Peyer's patch (tissue), 4 donors: ENCODE measurements at regions not wholly inside any gene's neighbourhood (a gene's known extent, or its start where the extent isn't known, plus 50 kb on each side); places are given as distances from the start of the nearest gene placed in this dataset.
A peak's percentile ranks its signal among the peaks of the same experiment; 100 is the strongest.

Source experiments
- DNase-seq, 3 donors: peaks; one replicate each; pipeline ENCODE4 v3.0.0-alpha.2; 2017 to 2019
- H3K27ac ChIP-seq, 4 donors: fragments of 200-600 bp; sonication (generic); one replicate each; pipeline ENCODE4 v1.5.1; 2016 to 2019
- H3K27me3 ChIP-seq, 2 donors: fragments of 200-600 bp; sonication (generic); one replicate each; pipeline ENCODE4 v1.5.1; 2019
- H3K36me3 ChIP-seq, 3 donors: fragments of 200-600 bp; sonication (generic); one replicate each; pipeline ENCODE4 v1.5.1; 2016 to 2019
- H3K4me1 ChIP-seq, 4 donors: fragments of 200-600 bp; sonication (generic); one replicate each; pipeline ENCODE4 v1.5.1; 2016 to 2019
- H3K4me3 ChIP-seq, 4 donors: fragments of 200-600 bp; sonication (generic); 1 replicate in 3 of 4; 2 replicates in 1 of 4; pipeline ENCODE4 v1.5.1; 2016 to 2019; ENCODE audit warnings: mild to moderate bottlenecking in 1 of 4
- H3K9me3 ChIP-seq, 4 donors: fragments of 200-600 bp; sonication (generic); one replicate each; pipeline ENCODE4 v1.5.1; 2016 to 2019; ENCODE audit warnings: mild to moderate bottlenecking in 1 of 4
- CTCF ChIP-seq, 6 experiments: fragments of 450-650 bp in 4 of 6; fragments of 200-600 bp in 2 of 6; sonication (generic) in 1 of 6; IDR thresholded peaks; one replicate each; pipeline ENCODE4 v1.5.1; 2017 to 2019; ENCODE audit warnings: antibody characterized with exemption in 6 of 6, mild to moderate bottlenecking in 3 of 6, moderate library complexity in 1 of 6
- POLR2A ChIP-seq, 2 donors: fragments of 450-650 bp; IDR thresholded peaks; one replicate each; pipeline ENCODE4 v1.5.1; 2017; ENCODE audit warnings: antibody characterized with exemption in 2 of 2, mild to moderate bottlenecking in 2 of 2, moderate library complexity in 2 of 2

- no peaks in the 10 kb centered on the region for H3K27me3 ChIP-seq
- peak overlapping the region in 1 of 4 donors; percentile 13 for H3K4me3 ChIP-seq
- peak overlapping the region in 3 of 4 donors; percentile 74 to 96 (median 87) for H3K27ac ChIP-seq
- no peaks in the 10 kb centered on the region for H3K36me3 ChIP-seq
- TF ChIP-seq CTCF (IDR thresholded peaks at IDR 0.05) (no peak), POLR2A (IDR thresholded peaks at IDR 0.05) (no peak)
- peaks cover 0 to 32% (median 0%) of the 10 kb centered on the region in 4 donors for H3K4me1 ChIP-seq
- no peaks in the 10 kb centered on the region for H3K9me3 ChIP-seq
- DNase-seq: no peak
These were observed 125.6 kb upstream of the GATA6 start for GRCh38 chr18:22043837-22044236.

DNA sequence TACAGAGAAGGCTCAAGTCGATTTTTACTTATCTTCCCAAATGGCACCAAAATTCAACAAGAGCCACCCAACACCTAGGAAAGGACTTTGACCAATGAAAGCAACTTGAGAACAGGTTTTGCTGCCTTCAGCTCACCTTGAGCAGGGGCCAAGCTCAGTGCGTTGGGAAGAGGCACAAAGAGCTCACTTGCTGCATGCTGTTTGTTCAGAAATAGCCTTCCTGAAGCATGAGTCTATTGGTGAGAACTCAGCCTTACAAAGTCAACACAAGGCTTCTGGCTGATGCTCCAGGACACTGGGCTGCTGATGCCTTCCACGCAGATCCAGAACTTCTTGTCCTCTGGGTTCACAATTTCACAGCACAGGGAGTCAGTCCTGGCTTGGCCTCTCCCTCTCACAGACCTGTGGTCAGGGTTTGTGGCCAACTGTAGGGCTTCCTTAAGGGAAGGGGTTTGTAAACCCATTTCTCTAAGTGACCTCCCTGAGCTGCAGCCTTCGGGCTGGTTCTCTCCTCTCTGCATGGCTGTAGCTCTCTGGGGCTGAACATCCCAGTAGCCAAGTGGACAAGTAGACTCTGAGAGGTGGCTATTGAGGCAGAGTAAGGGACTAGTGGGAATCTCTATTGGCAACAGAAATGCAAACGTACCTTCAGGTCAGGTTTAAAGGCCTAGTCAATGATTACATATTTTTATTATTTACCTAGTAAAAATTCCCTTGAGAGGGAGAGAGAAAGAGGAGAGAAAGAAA lies 124.7 kb upstream of the GATA6 start:
- peak overlapping the region in 1 of 4 donors; percentile 13 for H3K4me3 ChIP-seq
- no peak for TF ChIP-seq CTCF (IDR thresholded peaks at IDR 0.05)
- TF ChIP-seq POLR2A (IDR thresholded peaks at IDR 0.05): no peak
- no peaks in the 10 kb centered on the region for H3K9me3 ChIP-seq
- H3K27me3 ChIP-seq: no peaks in the 10 kb centered on the region
- peak overlapping the region in 3 of 4 donors; percentile 74 to 96 (median 87) for H3K27ac ChIP-seq
- H3K36me3 ChIP-seq: no peaks in the 10 kb centered on the region
- DNase-seq: peak in 2 of 3 donors; percentile 64 to 71
- peaks cover 0 to 31% (median 0%) of the 10 kb centered on the region in 4 donors for H3K4me1 ChIP-seq

DNA sequence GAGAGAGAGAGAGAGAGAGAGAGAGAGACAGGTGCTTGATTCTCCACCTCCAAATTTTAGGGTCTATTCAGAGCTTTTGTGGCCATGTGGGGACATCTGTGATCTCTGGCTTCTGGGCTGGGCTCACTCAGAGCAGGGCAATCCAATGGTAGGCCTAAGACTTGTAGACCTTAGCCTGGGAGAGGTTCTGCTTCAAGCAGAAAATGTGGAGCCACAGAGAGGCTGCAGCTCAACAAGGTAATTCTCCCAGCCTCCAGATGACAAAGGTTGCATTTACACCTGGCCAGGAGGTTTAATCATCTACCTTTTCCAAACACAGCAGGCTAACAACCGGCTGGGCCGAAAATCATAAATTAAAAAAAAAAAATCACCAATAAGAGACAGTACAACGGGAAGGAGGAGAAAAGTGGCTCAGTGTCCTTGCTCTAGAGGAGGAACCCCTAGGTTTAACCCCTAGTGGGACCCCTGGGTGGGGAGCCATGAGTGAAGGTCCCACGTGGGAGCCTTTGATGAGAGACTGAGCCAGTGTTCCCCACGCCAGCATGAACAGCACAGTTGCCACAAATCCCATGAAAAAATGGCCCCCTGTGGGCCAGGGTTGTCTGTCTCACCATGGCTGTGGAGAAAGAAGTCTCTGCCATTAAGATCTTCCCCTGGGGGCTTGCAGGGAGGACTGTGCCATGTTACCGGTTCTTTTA lies 124.0 kb upstream of the GATA6 start:
- H3K27ac ChIP-seq: peak overlapping the region in 3 of 4 donors; percentile 74 to 96 (median 87)
- no peak overlapping the region for H3K4me3 ChIP-seq
- no peaks in the 10 kb centered on the region for H3K9me3 ChIP-seq
- H3K4me1 ChIP-seq: peaks cover 0 to 27% (median 0%) of the 10 kb centered on the region in 4 donors
- H3K36me3 ChIP-seq: no peaks in the 10 kb centered on the region
- H3K27me3 ChIP-seq: no peaks in the 10 kb centered on the region
- TF ChIP-seq POLR2A (IDR thresholded peaks at IDR 0.05): peak in 1 of 2 donors; percentile 43
- TF ChIP-seq CTCF (IDR thresholded peaks at IDR 0.05): peak in 2 of 6 experiments; percentile 8 to 22
- peak in 2 of 3 donors; percentile 65 to 78 for DNase-seq

DNA sequence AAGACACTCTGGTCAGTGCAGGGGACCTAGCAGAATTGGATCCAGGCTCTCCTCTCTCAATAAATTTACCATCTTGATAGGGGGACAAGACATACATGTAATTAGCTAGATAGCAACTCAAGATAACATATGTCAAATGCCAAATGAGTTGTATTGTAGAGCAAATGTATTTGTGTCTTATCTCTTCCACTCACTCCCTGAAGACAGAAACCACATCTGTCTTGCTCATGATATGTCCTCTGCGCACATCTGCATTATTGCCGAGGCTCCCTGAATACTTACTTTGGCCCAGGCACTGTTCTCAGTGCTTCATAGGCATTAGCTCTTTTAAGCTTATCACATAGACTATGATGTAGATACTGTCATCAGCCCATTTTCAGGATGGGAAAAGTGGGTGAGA lies 122.9 kb upstream of the GATA6 start:
- Histone ChIP-seq H3K9me3 (no peaks in the 10 kb centered on the region), H3K4me3 (no peak overlapping the region), H3K4me1 (peaks cover 0 to 27% (median 0%) of the 10 kb centered on the region in 4 donors), H3K36me3 (no peaks in the 10 kb centered on the region), H3K27me3 (no peaks in the 10 kb centered on the region), H3K27ac (peak overlapping the region in 1 of 4 donors; percentile 96)
- DNase-seq: no peak
- TF ChIP-seq CTCF (IDR thresholded peaks at IDR 0.05) (no peak), POLR2A (IDR thresholded peaks at IDR 0.05) (no peak)

DNA sequence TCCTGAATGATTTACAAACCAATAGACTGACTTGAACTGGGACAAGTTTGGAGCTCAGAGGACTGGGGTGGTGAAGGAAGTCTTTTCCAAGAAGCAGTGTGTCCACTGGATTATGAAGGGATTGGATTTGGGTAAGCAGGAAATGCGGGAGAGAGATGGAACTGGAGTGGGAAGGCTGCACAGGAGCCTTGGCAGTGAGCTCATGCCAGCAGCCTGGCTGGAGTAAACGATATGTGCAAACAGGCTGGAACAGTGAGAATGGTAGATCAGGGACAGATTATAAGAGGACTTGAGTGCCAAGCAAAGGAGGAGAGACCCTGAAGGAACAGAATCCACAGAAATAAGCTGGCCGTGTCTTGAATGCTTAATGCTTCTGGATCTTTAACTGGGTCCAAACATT lies 121.9 kb upstream of the GATA6 start:
- no peak for DNase-seq
- Histone ChIP-seq H3K27ac (no peak overlapping the region), H3K36me3 (no peaks in the 10 kb centered on the region), H3K27me3 (no peaks in the 10 kb centered on the region), H3K4me1 (peaks cover 0 to 27% (median 0%) of the 10 kb centered on the region in 4 donors), H3K4me3 (no peak overlapping the region), H3K9me3 (no peaks in the 10 kb centered on the region)
- TF ChIP-seq POLR2A (IDR thresholded peaks at IDR 0.05) (no peak), CTCF (IDR thresholded peaks at IDR 0.05) (no peak)
